Uterus (tissue), 3 donors: ENCODE measurements at regions not wholly inside any gene's neighbourhood (a gene's known extent, or its start where the extent isn't known, plus 50 kb on each side); places are given as distances from the start of the nearest gene placed in this dataset.

ENCODE experiments used
- DNase-seq, 2 donors: peaks; one replicate each; pipeline ENCODE4 v3.0.0-alpha.2; 2019 to 2020
- H3K27ac ChIP-seq, 2 donors: fragments of 200-600 bp; sonication (generic); 1 replicate in 1 of 2; 2 replicates in 1 of 2; pipeline ENCODE4 v1.5.1; 2016 to 2018
- H3K27me3 ChIP-seq, 2 donors: fragments of 200-600 bp; sonication (generic); one replicate each; pipeline ENCODE4 v1.5.1; 2018 to 2019; ENCODE audit warnings: control low read depth in 1 of 2
- H3K36me3 ChIP-seq, 2 donors: fragments of 200-600 bp; sonication (generic); one replicate each; pipeline ENCODE4 v1.5.1; 2019; ENCODE audit warnings: control low read depth in 1 of 2
- H3K4me1 ChIP-seq, 2 donors: fragments of 200-600 bp; sonication (generic); one replicate each; pipeline ENCODE4 v1.5.1; 2018 to 2019; ENCODE audit warnings: control low read depth in 1 of 2
- H3K4me3 ChIP-seq, 2 donors: fragments of 200-600 bp; sonication (generic); 1 replicate in 1 of 2; 2 replicates in 1 of 2; pipeline ENCODE4 v1.5.1; 2018 to 2019; ENCODE audit warnings: mild to moderate bottlenecking in 1 of 2
- H3K9me3 ChIP-seq, 2 donors: fragments of 200-600 bp; sonication (generic); one replicate each; pipeline ENCODE4 v1.5.1; 2019; ENCODE audit warnings: control low read depth in 1 of 2
- POLR2A ChIP-seq, 2 donors: fragments of 450-650 bp; IDR thresholded peaks; one replicate each; pipeline ENCODE4 v1.6.1; 2016; ENCODE audit warnings: antibody characterized with exemption in 2 of 2, mild to moderate bottlenecking in 1 of 2, moderate library complexity in 1 of 2
- intact Hi-C: fragments of 100-400 bp; cut with DNase I; formaldehyde crosslinking; loops from one replicate; pipeline ENCODE4 v1.15.1; 2023; ENCODE audit warnings: low total_unique reads
- TF ChIP-seq, protein P1 (sequence below), 4 experiments: fragments of 200-600 bp in 2 of 4; fragments of 450-650 bp in 2 of 4; sonication (generic) in 2 of 4; IDR thresholded peaks; one replicate each; pipeline ENCODE4 v1.5.1; 2016 to 2019; ENCODE audit warnings: antibody characterized with exemption in 4 of 4, mild to moderate bottlenecking in 2 of 4, moderate library complexity in 1 of 4
- donor health status: DM: yes; HTN: yes; CAD: no.

DNA sequence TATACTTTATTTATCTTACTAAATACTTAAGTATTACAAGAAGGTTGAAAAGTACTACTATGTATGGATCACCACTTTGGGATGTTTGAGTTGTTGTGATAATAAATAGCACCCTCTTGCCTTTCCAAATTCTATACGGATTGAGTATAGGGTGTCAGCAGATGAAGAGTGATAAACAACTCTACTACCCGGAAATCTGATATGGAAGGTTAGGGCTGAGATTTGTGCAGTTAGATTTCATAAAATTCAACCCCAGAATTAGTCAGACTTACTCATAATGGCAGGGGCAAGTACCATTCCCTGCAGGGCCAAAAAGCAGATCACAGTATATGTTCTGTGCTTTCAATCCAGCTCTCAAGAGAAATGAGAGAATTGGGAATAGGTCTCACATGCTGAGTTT lies 1008.9 kb upstream of the PCDH7 start:
- H3K4me1 ChIP-seq, result no peaks in the 10 kb centered on the region
- no peak for TF ChIP-seq POLR2A (IDR thresholded peaks at IDR 0.05)
- TF ChIP-seq, protein P1, sequence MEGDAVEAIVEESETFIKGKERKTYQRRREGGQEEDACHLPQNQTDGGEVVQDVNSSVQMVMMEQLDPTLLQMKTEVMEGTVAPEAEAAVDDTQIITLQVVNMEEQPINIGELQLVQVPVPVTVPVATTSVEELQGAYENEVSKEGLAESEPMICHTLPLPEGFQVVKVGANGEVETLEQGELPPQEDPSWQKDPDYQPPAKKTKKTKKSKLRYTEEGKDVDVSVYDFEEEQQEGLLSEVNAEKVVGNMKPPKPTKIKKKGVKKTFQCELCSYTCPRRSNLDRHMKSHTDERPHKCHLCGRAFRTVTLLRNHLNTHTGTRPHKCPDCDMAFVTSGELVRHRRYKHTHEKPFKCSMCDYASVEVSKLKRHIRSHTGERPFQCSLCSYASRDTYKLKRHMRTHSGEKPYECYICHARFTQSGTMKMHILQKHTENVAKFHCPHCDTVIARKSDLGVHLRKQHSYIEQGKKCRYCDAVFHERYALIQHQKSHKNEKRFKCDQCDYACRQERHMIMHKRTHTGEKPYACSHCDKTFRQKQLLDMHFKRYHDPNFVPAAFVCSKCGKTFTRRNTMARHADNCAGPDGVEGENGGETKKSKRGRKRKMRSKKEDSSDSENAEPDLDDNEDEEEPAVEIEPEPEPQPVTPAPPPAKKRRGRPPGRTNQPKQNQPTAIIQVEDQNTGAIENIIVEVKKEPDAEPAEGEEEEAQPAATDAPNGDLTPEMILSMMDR (IDR thresholded peaks at IDR 0.05), result no peak
- no peak overlapping the region for H3K27ac ChIP-seq
- no peaks in the 10 kb centered on the region for H3K27me3 ChIP-seq
- no peak overlapping the region for H3K4me3 ChIP-seq
- no peaks in the 10 kb centered on the region for H3K9me3 ChIP-seq
- no peak for DNase-seq
- no peaks in the 10 kb centered on the region for H3K36me3 ChIP-seq
- intact Hi-C loops, result no loop called here

DNA sequence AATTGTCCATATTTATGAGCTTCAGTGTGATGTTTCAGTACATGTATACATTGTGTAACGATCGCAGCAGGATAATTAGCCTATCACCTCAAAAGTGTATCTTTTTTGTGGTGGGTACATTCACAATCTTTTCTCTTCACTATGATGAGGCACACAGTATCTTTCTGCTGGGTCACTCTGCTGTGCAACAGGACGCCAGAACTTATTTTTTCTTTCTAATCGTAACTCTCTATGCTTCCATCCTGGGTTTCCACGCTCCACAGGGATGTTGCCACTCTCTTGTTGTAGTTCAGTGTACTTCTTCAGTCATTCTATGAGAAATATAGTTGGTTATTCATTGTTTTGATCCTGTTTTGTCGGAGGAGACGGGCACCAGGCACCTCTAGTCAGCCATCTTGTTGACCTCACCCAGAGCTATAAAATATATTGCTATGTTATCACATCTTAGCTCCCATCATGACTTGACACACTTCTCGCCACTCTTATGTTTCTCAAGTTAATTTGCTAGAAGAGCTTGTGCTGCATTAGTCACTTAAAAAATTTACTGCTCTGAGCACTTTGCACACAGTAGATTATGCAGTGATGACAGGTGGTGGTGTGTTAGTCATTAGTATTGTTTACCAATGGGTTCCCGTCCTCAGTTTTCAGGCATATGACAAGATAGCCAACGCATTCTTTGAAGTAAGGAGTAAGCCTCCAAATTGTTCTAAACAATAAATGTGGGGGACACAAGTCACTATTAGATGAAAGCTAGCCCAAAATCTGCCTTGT lies 1002.7 kb upstream of the PCDH7 start:
- Histone ChIP-seq H3K27ac (no peak overlapping the region), H3K27me3 (no peaks in the 10 kb centered on the region), H3K36me3 (no peaks in the 10 kb centered on the region), H3K9me3 (no peaks in the 10 kb centered on the region), H3K4me3 (no peak overlapping the region), H3K4me1 (no peaks in the 10 kb centered on the region)
- intact Hi-C loops, result no loop called here
- TF ChIP-seq, protein P1 (IDR thresholded peaks at IDR 0.05), result no peak
- DNase-seq, result no peak

DNA sequence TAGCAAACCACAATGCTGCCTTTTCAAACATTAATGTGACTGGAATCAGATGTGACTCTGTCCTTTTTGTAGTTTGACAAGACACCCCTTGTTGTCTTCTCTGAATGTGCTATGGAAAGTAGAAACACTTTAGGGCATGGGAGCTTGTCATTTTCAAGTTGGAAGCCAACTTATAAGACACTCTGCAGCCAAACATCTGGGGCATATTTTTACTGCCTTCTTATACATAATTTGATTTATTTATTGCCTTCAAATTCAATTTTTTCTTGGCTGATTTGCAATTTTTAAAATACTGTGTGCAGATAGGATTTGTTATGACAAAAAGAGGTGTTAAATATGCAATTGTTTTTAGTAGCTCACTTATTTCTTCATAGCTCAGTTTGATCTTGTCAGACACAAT lies 1002.0 kb upstream of the PCDH7 start:
- intact Hi-C loops, result no loop called here
- no peaks in the 10 kb centered on the region for H3K9me3 ChIP-seq
- H3K4me3 ChIP-seq, result no peak overlapping the region
- DNase-seq, result no peak
- no peaks in the 10 kb centered on the region for H3K36me3 ChIP-seq
- H3K4me1 ChIP-seq, result no peaks in the 10 kb centered on the region
- TF ChIP-seq, protein P1 (IDR thresholded peaks at IDR 0.05), result no peak
- TF ChIP-seq POLR2A (IDR thresholded peaks at IDR 0.05), result no peak
- no peaks in the 10 kb centered on the region for H3K27me3 ChIP-seq
- H3K27ac ChIP-seq, result no peak overlapping the region

DNA sequence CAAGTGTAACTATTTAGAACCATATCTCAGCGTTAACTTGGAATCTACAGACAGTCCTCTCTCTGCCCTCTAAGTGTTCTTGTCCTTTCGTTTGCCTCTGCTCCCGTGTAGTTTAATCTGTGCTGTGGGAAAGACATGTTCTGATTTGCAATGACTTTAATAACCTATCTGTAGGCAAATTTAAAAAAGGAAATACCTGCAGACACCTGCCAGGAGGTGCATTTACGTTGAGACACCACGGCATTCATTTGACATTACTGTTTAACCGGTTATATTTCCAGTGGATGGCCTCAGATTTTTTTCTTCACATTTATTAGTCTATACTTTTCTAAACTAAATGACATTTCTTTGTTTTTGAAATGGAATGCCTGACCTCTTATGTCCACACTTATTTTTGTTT lies 997.9 kb upstream of the PCDH7 start:
- intact Hi-C loops, result no loop called here
- no peak for DNase-seq
- H3K9me3 ChIP-seq, result no peaks in the 10 kb centered on the region
- no peak overlapping the region for H3K4me3 ChIP-seq
- TF ChIP-seq, protein P1 (IDR thresholded peaks at IDR 0.05), result no peak
- no peak for TF ChIP-seq POLR2A (IDR thresholded peaks at IDR 0.05)
- H3K4me1 ChIP-seq, result no peaks in the 10 kb centered on the region
- no peak overlapping the region for H3K27ac ChIP-seq
- no peaks in the 10 kb centered on the region for H3K36me3 ChIP-seq
- H3K27me3 ChIP-seq, result no peaks in the 10 kb centered on the region

DNA sequence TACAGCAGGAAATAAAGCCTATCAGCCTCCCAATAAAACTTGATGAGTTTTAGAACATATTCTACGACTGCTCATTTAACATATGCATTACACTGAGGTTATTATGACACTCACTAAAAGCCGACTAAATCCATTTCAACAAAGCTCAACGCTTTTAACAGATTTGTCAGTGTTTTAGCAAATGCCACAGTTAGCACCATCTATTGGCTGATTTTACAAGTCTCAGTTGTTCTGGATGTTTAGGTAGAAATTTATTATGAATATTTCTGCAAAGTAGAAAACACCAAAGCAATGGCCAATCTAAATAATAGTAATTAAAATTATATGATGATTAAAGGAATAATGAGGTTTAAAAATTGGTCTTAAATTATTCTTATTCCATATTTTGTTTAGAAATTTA lies 993.2 kb upstream of the PCDH7 start:
- Histone ChIP-seq H3K9me3 (no peaks in the 10 kb centered on the region), H3K27ac (no peak overlapping the region), H3K36me3 (no peaks in the 10 kb centered on the region), H3K27me3 (no peaks in the 10 kb centered on the region), H3K4me1 (no peaks in the 10 kb centered on the region), H3K4me3 (no peak overlapping the region)
- intact Hi-C loops, result no loop called here
- DNase-seq, result no peak
- TF ChIP-seq, protein P1 (IDR thresholded peaks at IDR 0.05), result no peak
- TF ChIP-seq POLR2A (IDR thresholded peaks at IDR 0.05), result no peak
